Neuronal stem cell (in vitro differentiated cells): ENCODE measurements at regions not wholly inside any gene's neighbourhood (a gene's known extent, or its start where the extent isn't known, plus 50 kb on each side); places are given as distances from the start of the nearest gene placed in this dataset.

Experiments used
- DNase-seq: peaks from one replicate; pipeline ENCODE4 v3.0.0-alpha.2; 2013; ENCODE audit warnings: low spot score
- H2AFZ ChIP-seq: one replicate; pipeline ENCODE4 v1.6.1; 2013; ENCODE audit warnings: mild to moderate bottlenecking, low read length, inconsistent platforms
- H2AK5ac ChIP-seq: 2 replicates; pipeline ENCODE4 v1.6.1; 2013; ENCODE audit warnings: low read depth, mild to moderate bottlenecking, inconsistent platforms, low read length, moderate library complexity, mixed read lengths
- H2BK120ac ChIP-seq: 2 replicates; pipeline ENCODE4 v1.6.1; 2013; ENCODE audit warnings: low read depth, mild to moderate bottlenecking, inconsistent platforms, low read length, moderate library complexity, mixed read lengths
- H2BK12ac ChIP-seq: one replicate; pipeline ENCODE4 v1.6.1; 2013; ENCODE audit warnings: low read length, inconsistent platforms
- H2BK15ac ChIP-seq: 2 replicates; pipeline ENCODE4 v1.6.1; 2013; ENCODE audit warnings: mild to moderate bottlenecking, low read length, inconsistent platforms, mixed read lengths
- H2BK5ac ChIP-seq: one replicate; pipeline ENCODE4 v1.6.1; 2013; ENCODE audit warnings: inconsistent platforms, mild to moderate bottlenecking, low read length, moderate library complexity
- H3K14ac ChIP-seq: one replicate; pipeline ENCODE4 v1.6.1; 2013; ENCODE audit warnings: low read length, inconsistent platforms
- H3K18ac ChIP-seq: 2 replicates; pipeline ENCODE4 v1.6.1; 2013; ENCODE audit warnings: low read length, inconsistent platforms
- H3K23ac ChIP-seq: 2 replicates; pipeline ENCODE4 v1.6.1; 2013; ENCODE audit warnings: low read depth, mild to moderate bottlenecking, mixed read lengths, low read length, inconsistent platforms; ENCODE audit not compliant: poor library complexity
- H3K27ac ChIP-seq: replicated peaks from 3 replicates; pipeline ENCODE4 v1.5.1; 2013; ENCODE audit warnings: low read length, inconsistent platforms
- H3K27me3 ChIP-seq, 3 experiments: 2 replicates each; pipeline ENCODE4 v1.6.1; 2013; ENCODE audit warnings: low read length in 3 of 3, mild to moderate bottlenecking in 2 of 3, inconsistent platforms in 1 of 3, low read depth in 1 of 3, mixed read lengths in 1 of 3, moderate library complexity in 1 of 3; ENCODE audit not compliant: control insufficient read depth in 3 of 3, insufficient read depth in 3 of 3
- H3K36me3 ChIP-seq, 2 donors: replicated peaks in 1 of 2; 2 replicates each; pipeline ENCODE4 v1.6.1; 2013; ENCODE audit warnings: low read length in 2 of 2; ENCODE audit not compliant: control insufficient read depth in 2 of 2, insufficient read depth in 2 of 2
- H3K4ac ChIP-seq: 2 replicates; pipeline ENCODE4 v1.6.1; 2013; ENCODE audit warnings: inconsistent platforms, mild to moderate bottlenecking, low read length, moderate library complexity
- H3K4me1 ChIP-seq, 2 donors: 1 replicate in 1 of 2; 2 replicates in 1 of 2; pipeline ENCODE4 v1.6.1; 2013; ENCODE audit warnings: low read length in 2 of 2, low read depth in 1 of 2; ENCODE audit not compliant: control insufficient read depth in 2 of 2, insufficient read depth in 1 of 2
- H3K4me2 ChIP-seq: one replicate; pipeline ENCODE4 v1.6.1; 2013; ENCODE audit warnings: mild to moderate bottlenecking, low read length, inconsistent platforms; ENCODE audit not compliant: insufficient read depth, poor library complexity, severe bottlenecking
- H3K4me3 ChIP-seq, 2 donors: 2 replicates each; pipeline ENCODE4 v1.5.1; 2013; ENCODE audit warnings: low read length in 2 of 2, mild to moderate bottlenecking in 2 of 2, inconsistent platforms in 1 of 2, moderate library complexity in 1 of 2
- H3K79me1 ChIP-seq: one replicate; pipeline ENCODE4 v1.6.1; 2013; ENCODE audit warnings: low read depth, mild to moderate bottlenecking, inconsistent platforms, low read length, moderate library complexity
- H3K9ac ChIP-seq: one replicate; pipeline ENCODE4 v1.6.1; 2013; ENCODE audit warnings: mild to moderate bottlenecking, low read depth, low read length, inconsistent platforms; ENCODE audit not compliant: poor library complexity
- H3K9me3 ChIP-seq, 2 donors: replicated peaks in 1 of 2; 2 replicates each; pipeline versions ENCODE3 to v1.6.1; 2013; ENCODE audit warnings: low read length in 2 of 2, mild to moderate bottlenecking in 2 of 2, inconsistent platforms in 1 of 2, low read depth in 1 of 2, mixed read lengths in 1 of 2, moderate library complexity in 1 of 2; ENCODE audit not compliant: control insufficient read depth in 2 of 2, insufficient read depth in 1 of 2
- H4K8ac ChIP-seq: one replicate; pipeline ENCODE4 v1.6.1; 2013; ENCODE audit warnings: low read depth, mild to moderate bottlenecking, inconsistent platforms, low read length, moderate library complexity
- H4K91ac ChIP-seq: one replicate; pipeline ENCODE4 v1.6.1; 2013; ENCODE audit warnings: low read length, low read depth, mild to moderate bottlenecking, inconsistent platforms; ENCODE audit not compliant: poor library complexity
- WGBS, 2 donors: extraction: QIAGEN DNeasy Blood & Tissue Kit; methylation state at CpG; one replicate each; pipeline ENCODE4 v1.1.7; 2013; ENCODE audit warnings: missing lambda C conversion rate in 2 of 2, mixed read lengths in 1 of 2; ENCODE audit not compliant: insufficient read length in 2 of 2, insufficient replicate concordance in 1 of 2; ENCODE audit errors: extremely low coverage in 2 of 2; 5-methylcytosine and 5-hydroxymethylcytosine counted together

DNA sequence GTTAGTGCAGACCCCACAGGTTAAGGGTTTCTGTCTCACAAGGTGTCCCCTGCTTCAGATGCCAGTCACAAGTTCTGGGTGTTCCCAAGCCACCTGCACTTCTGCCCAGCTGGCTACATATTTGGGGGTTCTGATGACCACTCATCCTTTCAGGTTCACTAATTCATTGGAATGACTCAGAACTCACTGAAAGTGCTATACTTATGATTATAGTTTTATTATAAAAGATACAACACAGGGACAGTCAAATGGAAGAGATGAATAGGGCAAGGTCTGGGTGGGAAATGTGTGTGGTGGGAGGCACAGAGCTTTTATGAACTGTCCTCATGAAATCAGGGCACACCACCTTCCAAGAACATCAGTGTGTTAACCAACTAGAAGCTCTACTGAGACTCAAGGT is 97.7 kb upstream of the CASK start:
- Histone ChIP-seq H4K91ac (no peak overlapping the region), H3K14ac (no peak overlapping the region), H3K4me3 (no peak overlapping the region), H3K27ac (no peak overlapping the region), H3K18ac (no peak overlapping the region), H4K8ac (no peak overlapping the region), H2BK5ac (no peak overlapping the region), H3K9ac (no peak overlapping the region), H3K4me2 (no peak overlapping the region), H3K4me1 (no peaks in the 10 kb centered on the region), H3K27me3 (no peaks in the 10 kb centered on the region), H3K23ac (no peak overlapping the region), H2BK15ac (no peak overlapping the region), H2AFZ (no peak overlapping the region), H3K79me1 (no peaks in the 10 kb centered on the region), H3K4ac (no peak overlapping the region), H2BK120ac (no peak overlapping the region), H3K36me3 (no peaks in the 10 kb centered on the region), H2AK5ac (no peak overlapping the region), H3K9me3 (no peaks in the 10 kb centered on the region), H2BK12ac (no peak overlapping the region)
- DNase-seq, result no peak

DNA sequence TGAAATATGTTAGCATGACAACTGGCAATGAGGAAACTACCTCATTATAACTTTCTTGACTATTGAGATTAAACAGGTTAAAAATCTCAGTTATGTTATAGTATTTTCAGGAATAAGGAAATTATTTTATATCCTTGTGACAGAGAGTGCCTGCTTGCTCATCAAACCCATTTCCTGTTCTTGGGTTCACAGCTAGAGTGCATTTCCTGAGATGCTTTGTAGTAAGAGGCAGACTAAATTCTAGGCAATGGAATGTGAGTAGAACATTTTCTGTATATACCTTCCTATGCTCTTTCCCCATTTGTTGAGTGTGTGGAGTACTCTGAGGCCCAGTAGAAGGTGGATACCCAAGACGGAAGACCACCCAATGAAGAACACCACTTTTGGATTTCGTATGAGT is 96.9 kb upstream of the CASK start:
- Histone ChIP-seq H3K9ac (no peak overlapping the region), H3K36me3 (no peaks in the 10 kb centered on the region), H3K27ac (no peak overlapping the region), H3K27me3 (no peaks in the 10 kb centered on the region), H3K4me1 (no peaks in the 10 kb centered on the region), H2BK15ac (no peak overlapping the region), H4K8ac (no peak overlapping the region), H3K23ac (no peak overlapping the region), H3K14ac (no peak overlapping the region), H3K18ac (no peak overlapping the region), H3K79me1 (no peaks in the 10 kb centered on the region), H2BK5ac (no peak overlapping the region), H3K4me2 (no peak overlapping the region), H2BK12ac (no peak overlapping the region), H3K4ac (no peak overlapping the region), H3K4me3 (no peak overlapping the region), H4K91ac (no peak overlapping the region), H2BK120ac (no peak overlapping the region), H2AFZ (no peak overlapping the region), H2AK5ac (no peak overlapping the region), H3K9me3 (no peaks in the 10 kb centered on the region)
- WGBS, 2 donors, result no CpG with 5 or more reads among the region's 2 CpGs
- DNase-seq, result no peak

DNA sequence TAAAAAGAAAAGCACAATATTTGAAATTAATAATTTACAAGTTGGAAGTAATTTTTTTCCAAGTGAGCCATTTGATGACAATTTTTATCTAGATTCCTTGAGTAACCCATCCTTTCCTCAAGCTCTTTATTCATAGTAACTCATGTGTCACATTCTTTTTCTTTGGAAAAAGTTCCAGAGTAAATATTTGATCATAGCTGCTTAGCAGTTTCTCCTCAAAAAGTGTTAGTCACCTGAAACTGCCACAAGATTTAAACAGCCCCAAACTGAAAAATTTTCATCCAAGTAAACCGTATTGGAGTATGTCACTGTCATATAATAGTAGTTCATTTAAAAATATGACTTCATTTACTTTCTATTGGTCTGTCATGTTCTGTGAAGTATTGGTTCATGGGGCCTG is 94.6 kb upstream of the CASK start:
- H3K9me3 ChIP-seq, result no peaks in the 10 kb centered on the region
- no peak overlapping the region for H3K14ac ChIP-seq
- no peak overlapping the region for H3K27ac ChIP-seq
- H2AK5ac ChIP-seq, result no peak overlapping the region
- DNase-seq, result no peak
- no peak overlapping the region for H3K4me3 ChIP-seq
- H3K4me1 ChIP-seq, result no peaks in the 10 kb centered on the region
- no peak overlapping the region for H2AFZ ChIP-seq
- no peak overlapping the region for H3K4ac ChIP-seq
- no peak overlapping the region for H3K4me2 ChIP-seq
- no peak overlapping the region for H3K9ac ChIP-seq
- no peaks in the 10 kb centered on the region for H3K27me3 ChIP-seq
- H3K23ac ChIP-seq, result no peak overlapping the region
- no peak overlapping the region for H2BK5ac ChIP-seq
- H3K36me3 ChIP-seq, result no peaks in the 10 kb centered on the region
- no peaks in the 10 kb centered on the region for H3K79me1 ChIP-seq
- H3K18ac ChIP-seq, result no peak overlapping the region
- no peak overlapping the region for H2BK120ac ChIP-seq
- H4K8ac ChIP-seq, result no peak overlapping the region
- no CpG with 5 or more reads among the region's 1 CpG for WGBS, 2 donors
- H4K91ac ChIP-seq, result no peak overlapping the region
- no peak overlapping the region for H2BK12ac ChIP-seq
- no peak overlapping the region for H2BK15ac ChIP-seq

DNA sequence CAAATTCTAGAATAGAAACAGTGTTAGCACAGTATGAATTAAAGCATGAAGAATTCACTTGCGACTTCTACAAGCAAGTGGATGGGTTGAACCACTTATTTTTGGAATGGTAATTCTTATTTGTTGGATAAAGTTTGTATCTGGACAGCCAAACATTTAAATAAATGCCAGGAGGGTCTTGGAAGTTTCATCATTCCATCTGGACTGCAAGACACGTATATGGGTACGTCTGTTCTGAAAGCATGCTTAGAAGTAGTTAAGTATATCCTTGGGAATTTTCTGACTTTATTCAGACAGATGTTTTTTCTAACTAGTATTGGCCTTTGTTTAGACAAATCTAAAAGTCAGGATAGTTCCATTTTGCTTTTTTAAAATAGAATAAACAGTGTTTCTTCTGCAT is 77.5 kb upstream of the CASK start:
- Histone ChIP-seq H4K91ac (no peak overlapping the region), H3K14ac (no peak overlapping the region), H3K23ac (no peak overlapping the region), H2BK120ac (no peak overlapping the region), H3K4me3 (no peak overlapping the region), H3K9ac (no peak overlapping the region), H3K36me3 (no peaks in the 10 kb centered on the region), H3K4me2 (no peak overlapping the region), H2BK12ac (no peak overlapping the region), H3K27ac (no peak overlapping the region), H3K4ac (no peak overlapping the region), H2AK5ac (no peak overlapping the region), H3K27me3 (no peaks in the 10 kb centered on the region), H3K9me3 (no peaks in the 10 kb centered on the region), H2BK5ac (no peak overlapping the region), H2BK15ac (no peak overlapping the region), H4K8ac (no peak overlapping the region), H3K4me1 (no peaks in the 10 kb centered on the region), H3K18ac (no peak overlapping the region), H2AFZ (no peak overlapping the region), H3K79me1 (no peaks in the 10 kb centered on the region)
- DNase-seq, result no peak
- no CpG with 5 or more reads among the region's 3 CpGs for WGBS, 2 donors
